WTC11 (cell line): ENCODE measurements at regions not wholly inside any gene's neighbourhood (a gene's known extent, or its start where the extent isn't known, plus 50 kb on each side); places are given as distances from the start of the nearest gene placed in this dataset.

Experiments
- ATAC-seq: fragments of 200-7000 bp; cut with Tn5 transposase; 2 replicates; pipeline ENCODE4 v1.10.0; 2021; ENCODE audit warnings: mild to moderate bottlenecking, moderate library complexity
- CTCF ChIA-PET: fragments of 300-600 bp; sonication (Branson Sonifier 250); formaldehyde crosslinking; loops from one replicate; lab custom pipeline; 2021; ENCODE audit warnings: antibody characterized with exemption; lab: Charles Lee
- POLR2A ChIA-PET: fragments of 350-600 bp; sonication (Branson Sonifier 250); formaldehyde crosslinking; loops from one replicate; lab custom pipeline; 2021; ENCODE audit warnings: antibody characterized with exemption; lab: Charles Lee
- DNase-seq: peaks from one replicate; pipeline ENCODE4 v3.0.0; 2021; ENCODE audit warnings: low spot score
- H3K27ac Mint-ChIP-seq: 2 replicates; pipeline ENCODE4 v1.8.0; 2021; ENCODE audit warnings: mixed read lengths
- H3K27me3 Mint-ChIP-seq: 2 replicates; pipeline ENCODE4 v1.8.0; 2021; ENCODE audit warnings: low read depth, mild to moderate bottlenecking, moderate library complexity, mixed read lengths
- H3K36me3 Mint-ChIP-seq: 2 replicates; pipeline ENCODE4 v1.8.0; 2021; ENCODE audit warnings: mixed read lengths
- H3K4me1 Mint-ChIP-seq: 2 replicates; pipeline ENCODE4 v1.8.0; 2022; ENCODE audit warnings: mixed read lengths
- H3K4me3 Mint-ChIP-seq: 2 replicates; pipeline ENCODE4 v1.8.0; 2021; ENCODE audit warnings: mild to moderate bottlenecking, moderate library complexity, mixed read lengths
- H3K9me3 Mint-ChIP-seq: 2 replicates; pipeline ENCODE4 v1.8.0; 2021; ENCODE audit warnings: mixed read lengths
- ATF1 ChIP-seq: sonication (generic); formaldehyde crosslinking; IDR thresholded peaks from 2 replicates; pipeline ENCODE4 v1.8.1; 2023; ENCODE audit warnings: mild to moderate bottlenecking, moderate library complexity, missing genetic modification reagents
- GTF2I ChIP-seq: fragments of 250-450 bp; sonication (Bioruptor Pico); conservative IDR thresholded peaks from 2 replicates; pipeline ENCODE4 v1.4.0; 2021; ENCODE audit warnings: mild to moderate bottlenecking
- JAZF1 ChIP-seq: fragments of 250-450 bp; sonication (Bioruptor Pico); IDR thresholded peaks from 2 replicates; pipeline ENCODE4 v1.9.0; 2021; ENCODE audit warnings: moderate library complexity, mild to moderate bottlenecking, inconsistent platforms
- KAT7 ChIP-seq: sonication (generic); formaldehyde crosslinking; IDR thresholded peaks from 2 replicates; pipeline ENCODE4 v1.8.1; 2023; ENCODE audit warnings: missing genetic modification reagents, mild to moderate bottlenecking, borderline replicate concordance
- MYBL2 ChIP-seq: sonication (generic); formaldehyde crosslinking; IDR thresholded peaks from 2 replicates; pipeline ENCODE4 v1.8.1; 2023; ENCODE audit warnings: mild to moderate bottlenecking, moderate library complexity, missing genetic modification reagents
- NR1H2 ChIP-seq: sonication (generic); formaldehyde crosslinking; IDR thresholded peaks from 2 replicates; pipeline ENCODE4 v1.9.0; 2021; ENCODE audit warnings: mild to moderate bottlenecking, moderate library complexity, missing genetic modification reagents
- RELA ChIP-seq: sonication (generic); formaldehyde crosslinking; IDR thresholded peaks from 2 replicates; pipeline ENCODE4 v1.8.1; 2022; ENCODE audit warnings: missing genetic modification reagents, mild to moderate bottlenecking, borderline replicate concordance
- RORB ChIP-seq: fragments of 250-450 bp; sonication (Bioruptor Pico); IDR thresholded peaks from 2 replicates; pipeline ENCODE4 v1.9.0; 2021; ENCODE audit warnings: mild to moderate bottlenecking
- TEAD1 ChIP-seq: sonication (generic); formaldehyde crosslinking; IDR thresholded peaks from 2 replicates; pipeline ENCODE4 v1.8.0; 2022; ENCODE audit warnings: mild to moderate bottlenecking, missing genetic modification reagents
- ZBTB21 ChIP-seq: sonication (generic); formaldehyde crosslinking; IDR thresholded peaks from 2 replicates; pipeline ENCODE4 v1.8.1; 2023; ENCODE audit warnings: mild to moderate bottlenecking, missing genetic modification reagents, borderline replicate concordance
- ZNF138 ChIP-seq: sonication (generic); formaldehyde crosslinking; conservative IDR thresholded peaks from 2 replicates; pipeline ENCODE4 v1.8.1; 2022; ENCODE audit warnings: mild to moderate bottlenecking, moderate library complexity, missing genetic modification reagents
- ZNF671 ChIP-seq: fragments of 250-450 bp; sonication (Bioruptor Pico); IDR thresholded peaks from 2 replicates; pipeline ENCODE4 v1.8.0; 2021; ENCODE audit warnings: mild to moderate bottlenecking
- TF ChIP-seq, protein P1 (sequence below): sonication (generic); formaldehyde crosslinking; IDR thresholded peaks from 2 replicates; pipeline ENCODE4 v1.8.0; 2023; ENCODE audit warnings: missing genetic modification reagents
- TF ChIP-seq, protein P2 (sequence below): sonication (generic); formaldehyde crosslinking; IDR thresholded peaks from 2 replicates; pipeline ENCODE4 v1.8.1; 2022; ENCODE audit warnings: low read depth, missing genetic modification reagents, borderline replicate concordance
- TF ChIP-seq, protein P3 (sequence below): fragments of 250-450 bp; sonication (Bioruptor Pico); IDR thresholded peaks from 2 replicates; pipeline ENCODE4 v1.8.0; 2021; ENCODE audit warnings: mild to moderate bottlenecking
- TF ChIP-seq, protein P4 (sequence below): sonication (generic); formaldehyde crosslinking; IDR thresholded peaks from 2 replicates; pipeline ENCODE4 v1.8.1; 2023; ENCODE audit warnings: mild to moderate bottlenecking, missing genetic modification reagents
- TF ChIP-seq, protein P5 (sequence below): sonication (generic); formaldehyde crosslinking; IDR thresholded peaks from 2 replicates; pipeline ENCODE4 v1.8.0; 2023; ENCODE audit warnings: mild to moderate bottlenecking, missing genetic modification reagents
- TF ChIP-seq, protein P6 (sequence below): sonication (generic); formaldehyde crosslinking; IDR thresholded peaks from 2 replicates; pipeline ENCODE4 v1.8.1; 2023; ENCODE audit warnings: mild to moderate bottlenecking, moderate library complexity, missing genetic modification reagents
- TF ChIP-seq, protein P7 (sequence below): sonication (generic); formaldehyde crosslinking; IDR thresholded peaks from 2 replicates; pipeline ENCODE4 v1.8.1; 2023; ENCODE audit warnings: mild to moderate bottlenecking, missing genetic modification reagents, moderate library complexity

DNA sequence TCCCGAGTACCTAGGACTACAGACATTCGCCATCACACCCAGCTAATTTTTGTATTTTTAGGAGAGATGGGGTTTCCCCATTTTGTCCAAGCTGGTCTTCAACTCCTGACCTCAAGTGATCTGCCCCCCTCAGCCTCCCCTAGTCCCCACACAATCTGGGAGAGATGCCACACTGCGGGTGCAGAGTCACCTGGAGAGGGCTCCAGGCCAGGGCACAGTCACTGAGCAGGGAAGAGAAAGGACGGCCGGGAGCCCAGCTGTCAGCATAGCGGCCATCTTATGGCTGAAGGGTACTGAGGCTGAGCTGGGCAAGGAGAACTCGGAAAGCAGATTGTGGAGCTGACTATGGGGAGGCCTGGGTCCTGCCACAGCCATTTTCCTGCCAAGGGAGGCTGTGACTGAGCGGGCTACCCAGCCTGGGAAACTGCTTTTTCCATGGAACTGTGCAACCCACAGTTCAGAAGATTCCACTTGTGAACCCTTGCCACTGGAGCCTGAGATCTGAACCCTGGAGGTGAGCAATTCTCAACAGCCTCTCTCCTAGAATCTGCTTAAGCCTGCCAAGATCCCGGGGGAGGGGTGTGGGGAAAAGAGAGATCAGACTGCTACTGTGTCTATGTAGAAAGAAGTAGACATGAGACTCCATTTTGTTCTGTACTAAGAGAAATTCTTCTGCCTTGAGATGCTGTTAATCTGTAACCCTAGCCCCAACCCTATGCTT lies 109.2 kb downstream of the ZNF486 start (continued):
- no peak for TF ChIP-seq JAZF1 (CRISPR knock-in tag)
- TF ChIP-seq RELA: no peak
- TF ChIP-seq ZBTB21 (CRISPR knock-in tag): no peak
- TF ChIP-seq ATF1 (CRISPR knock-in tag): no peak
- TF ChIP-seq, protein P1, sequence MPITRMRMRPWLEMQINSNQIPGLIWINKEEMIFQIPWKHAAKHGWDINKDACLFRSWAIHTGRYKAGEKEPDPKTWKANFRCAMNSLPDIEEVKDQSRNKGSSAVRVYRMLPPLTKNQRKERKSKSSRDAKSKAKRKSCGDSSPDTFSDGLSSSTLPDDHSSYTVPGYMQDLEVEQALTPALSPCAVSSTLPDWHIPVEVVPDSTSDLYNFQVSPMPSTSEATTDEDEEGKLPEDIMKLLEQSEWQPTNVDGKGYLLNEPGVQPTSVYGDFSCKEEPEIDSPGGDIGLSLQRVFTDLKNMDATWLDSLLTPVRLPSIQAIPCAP (CRISPR knock-in tag): no peak
- TF ChIP-seq, protein P2, sequence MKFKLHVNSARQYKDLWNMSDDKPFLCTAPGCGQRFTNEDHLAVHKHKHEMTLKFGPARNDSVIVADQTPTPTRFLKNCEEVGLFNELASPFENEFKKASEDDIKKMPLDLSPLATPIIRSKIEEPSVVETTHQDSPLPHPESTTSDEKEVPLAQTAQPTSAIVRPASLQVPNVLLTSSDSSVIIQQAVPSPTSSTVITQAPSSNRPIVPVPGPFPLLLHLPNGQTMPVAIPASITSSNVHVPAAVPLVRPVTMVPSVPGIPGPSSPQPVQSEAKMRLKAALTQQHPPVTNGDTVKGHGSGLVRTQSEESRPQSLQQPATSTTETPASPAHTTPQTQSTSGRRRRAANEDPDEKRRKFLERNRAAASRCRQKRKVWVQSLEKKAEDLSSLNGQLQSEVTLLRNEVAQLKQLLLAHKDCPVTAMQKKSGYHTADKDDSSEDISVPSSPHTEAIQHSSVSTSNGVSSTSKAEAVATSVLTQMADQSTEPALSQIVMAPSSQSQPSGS: no peak
- TF ChIP-seq, protein P3, sequence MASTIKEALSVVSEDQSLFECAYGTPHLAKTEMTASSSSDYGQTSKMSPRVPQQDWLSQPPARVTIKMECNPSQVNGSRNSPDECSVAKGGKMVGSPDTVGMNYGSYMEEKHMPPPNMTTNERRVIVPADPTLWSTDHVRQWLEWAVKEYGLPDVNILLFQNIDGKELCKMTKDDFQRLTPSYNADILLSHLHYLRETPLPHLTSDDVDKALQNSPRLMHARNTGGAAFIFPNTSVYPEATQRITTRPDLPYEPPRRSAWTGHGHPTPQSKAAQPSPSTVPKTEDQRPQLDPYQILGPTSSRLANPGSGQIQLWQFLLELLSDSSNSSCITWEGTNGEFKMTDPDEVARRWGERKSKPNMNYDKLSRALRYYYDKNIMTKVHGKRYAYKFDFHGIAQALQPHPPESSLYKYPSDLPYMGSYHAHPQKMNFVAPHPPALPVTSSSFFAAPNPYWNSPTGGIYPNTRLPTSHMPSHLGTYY: no peak
- no peak for TF ChIP-seq ZNF671
- TF ChIP-seq NR1H2 (CRISPR knock-in tag): no peak
- no peak for TF ChIP-seq TEAD1 (CRISPR knock-in tag)
- TF ChIP-seq, protein P4, sequence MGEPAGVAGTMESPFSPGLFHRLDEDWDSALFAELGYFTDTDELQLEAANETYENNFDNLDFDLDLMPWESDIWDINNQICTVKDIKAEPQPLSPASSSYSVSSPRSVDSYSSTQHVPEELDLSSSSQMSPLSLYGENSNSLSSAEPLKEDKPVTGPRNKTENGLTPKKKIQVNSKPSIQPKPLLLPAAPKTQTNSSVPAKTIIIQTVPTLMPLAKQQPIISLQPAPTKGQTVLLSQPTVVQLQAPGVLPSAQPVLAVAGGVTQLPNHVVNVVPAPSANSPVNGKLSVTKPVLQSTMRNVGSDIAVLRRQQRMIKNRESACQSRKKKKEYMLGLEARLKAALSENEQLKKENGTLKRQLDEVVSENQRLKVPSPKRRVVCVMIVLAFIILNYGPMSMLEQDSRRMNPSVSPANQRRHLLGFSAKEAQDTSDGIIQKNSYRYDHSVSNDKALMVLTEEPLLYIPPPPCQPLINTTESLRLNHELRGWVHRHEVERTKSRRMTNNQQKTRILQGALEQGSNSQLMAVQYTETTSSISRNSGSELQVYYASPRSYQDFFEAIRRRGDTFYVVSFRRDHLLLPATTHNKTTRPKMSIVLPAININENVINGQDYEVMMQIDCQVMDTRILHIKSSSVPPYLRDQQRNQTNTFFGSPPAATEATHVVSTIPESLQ (CRISPR knock-in tag): no peak

DNA sequence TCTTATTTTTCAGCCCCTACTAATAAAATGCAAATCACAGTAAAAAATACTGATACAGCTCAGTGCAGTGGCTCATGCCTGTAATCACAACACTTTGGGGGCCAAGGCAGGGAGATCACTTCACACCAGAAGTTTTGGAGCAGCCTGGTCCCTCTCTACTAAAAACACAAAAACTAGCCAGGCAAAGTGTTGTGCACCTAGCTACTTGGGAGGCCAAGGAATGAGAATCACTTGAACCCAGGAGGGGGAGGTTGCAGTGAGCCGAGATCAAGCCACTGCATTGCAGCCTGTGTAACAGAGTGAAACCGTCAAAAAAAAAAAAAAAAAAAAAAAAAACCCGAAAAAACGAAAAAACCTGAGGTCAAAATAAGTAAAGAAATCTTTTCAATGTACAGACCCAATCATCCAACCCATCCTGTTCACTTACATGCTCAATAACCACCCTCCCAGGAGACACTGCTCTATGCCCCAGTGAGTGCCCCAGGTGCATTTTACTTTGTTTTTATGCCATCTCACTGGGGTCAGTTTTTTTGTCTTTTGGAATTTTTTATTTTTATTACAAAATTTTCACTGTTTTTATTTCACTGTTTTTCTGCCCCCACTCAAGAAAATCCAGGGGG lies 107.0 kb downstream of the ZNF486 start:
- CTCF ChIA-PET: no interaction called here
- H3K27ac Mint-ChIP-seq: no peak overlapping the region; the same call in 1 of the 2 replicates
- no peak for ATAC-seq

More for the DNA sequence above, 107.0 kb downstream of the ZNF486 start:
- Mint-ChIP-seq H3K27me3 (no peaks in the 10 kb centered on the region; the same call in 1 of the 2 replicates), H3K36me3 (no peaks in the 10 kb centered on the region; the same call in 1 of the 2 replicates), H3K4me1 (peaks cover 34% of the 10 kb centered on the region), H3K4me3 (no peak overlapping the region), H3K9me3 (peaks cover 8% of the 10 kb centered on the region)
- POLR2A ChIA-PET: no interaction called here
- no peak for DNase-seq
- TF ChIP-seq, protein P5, sequence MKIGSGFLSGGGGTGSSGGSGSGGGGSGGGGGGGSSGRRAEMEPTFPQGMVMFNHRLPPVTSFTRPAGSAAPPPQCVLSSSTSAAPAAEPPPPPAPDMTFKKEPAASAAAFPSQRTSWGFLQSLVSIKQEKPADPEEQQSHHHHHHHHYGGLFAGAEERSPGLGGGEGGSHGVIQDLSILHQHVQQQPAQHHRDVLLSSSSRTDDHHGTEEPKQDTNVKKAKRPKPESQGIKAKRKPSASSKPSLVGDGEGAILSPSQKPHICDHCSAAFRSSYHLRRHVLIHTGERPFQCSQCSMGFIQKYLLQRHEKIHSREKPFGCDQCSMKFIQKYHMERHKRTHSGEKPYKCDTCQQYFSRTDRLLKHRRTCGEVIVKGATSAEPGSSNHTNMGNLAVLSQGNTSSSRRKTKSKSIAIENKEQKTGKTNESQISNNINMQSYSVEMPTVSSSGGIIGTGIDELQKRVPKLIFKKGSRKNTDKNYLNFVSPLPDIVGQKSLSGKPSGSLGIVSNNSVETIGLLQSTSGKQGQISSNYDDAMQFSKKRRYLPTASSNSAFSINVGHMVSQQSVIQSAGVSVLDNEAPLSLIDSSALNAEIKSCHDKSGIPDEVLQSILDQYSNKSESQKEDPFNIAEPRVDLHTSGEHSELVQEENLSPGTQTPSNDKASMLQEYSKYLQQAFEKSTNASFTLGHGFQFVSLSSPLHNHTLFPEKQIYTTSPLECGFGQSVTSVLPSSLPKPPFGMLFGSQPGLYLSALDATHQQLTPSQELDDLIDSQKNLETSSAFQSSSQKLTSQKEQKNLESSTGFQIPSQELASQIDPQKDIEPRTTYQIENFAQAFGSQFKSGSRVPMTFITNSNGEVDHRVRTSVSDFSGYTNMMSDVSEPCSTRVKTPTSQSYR: no peak
- TF ChIP-seq ATF1 (CRISPR knock-in tag): no peak
- no peak for TF ChIP-seq KAT7 (CRISPR knock-in tag)
- TF ChIP-seq, protein P6, sequence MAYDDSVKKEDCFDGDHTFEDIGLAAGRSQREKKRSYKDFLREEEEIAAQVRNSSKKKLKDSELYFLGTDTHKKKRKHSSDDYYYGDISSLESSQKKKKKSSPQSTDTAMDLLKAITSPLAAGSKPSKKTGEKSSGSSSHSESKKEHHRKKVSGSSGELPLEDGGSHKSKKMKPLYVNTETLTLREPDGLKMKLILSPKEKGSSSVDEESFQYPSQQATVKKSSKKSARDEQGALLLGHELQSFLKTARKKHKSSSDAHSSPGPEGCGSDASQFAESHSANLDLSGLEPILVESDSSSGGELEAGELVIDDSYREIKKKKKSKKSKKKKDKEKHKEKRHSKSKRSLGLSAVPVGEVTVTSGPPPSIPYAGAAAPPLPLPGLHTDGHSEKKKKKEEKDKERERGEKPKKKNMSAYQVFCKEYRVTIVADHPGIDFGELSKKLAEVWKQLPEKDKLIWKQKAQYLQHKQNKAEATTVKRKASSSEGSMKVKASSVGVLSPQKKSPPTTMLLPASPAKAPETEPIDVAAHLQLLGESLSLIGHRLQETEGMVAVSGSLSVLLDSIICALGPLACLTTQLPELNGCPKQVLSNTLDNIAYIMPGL (CRISPR knock-in tag): no peak
- TF ChIP-seq RORB: no peak
- no peak for TF ChIP-seq MYBL2
- no peak for TF ChIP-seq ZNF138 (CRISPR knock-in tag)
- TF ChIP-seq GTF2I (CRISPR knock-in tag): no peak
- TF ChIP-seq, protein P7, sequence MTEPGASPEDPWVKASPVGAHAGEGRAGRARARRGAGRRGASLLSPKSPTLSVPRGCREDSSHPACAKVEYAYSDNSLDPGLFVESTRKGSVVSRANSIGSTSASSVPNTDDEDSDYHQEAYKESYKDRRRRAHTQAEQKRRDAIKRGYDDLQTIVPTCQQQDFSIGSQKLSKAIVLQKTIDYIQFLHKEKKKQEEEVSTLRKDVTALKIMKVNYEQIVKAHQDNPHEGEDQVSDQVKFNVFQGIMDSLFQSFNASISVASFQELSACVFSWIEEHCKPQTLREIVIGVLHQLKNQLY (CRISPR knock-in tag): no peak
